SK-N-SH treated with all-trans-retinoic acid at 6 μM for 48 hours (cell line): ENCODE measurements at regions not wholly inside any gene's neighbourhood (a gene's known extent, or its start where the extent isn't known, plus 50 kb on each side); places are given as distances from the start of the nearest gene placed in this dataset.

ENCODE experiments used
- BACH2 ChIP-seq: fragments of 250-450 bp; sonication (Bioruptor Pico); IDR thresholded peaks from 2 replicates; pipeline ENCODE4 v1.9.0; 2021; ENCODE audit warnings: mild to moderate bottlenecking, borderline replicate concordance
- ISL1 ChIP-seq: fragments of 250-450 bp; sonication (Bioruptor Pico); IDR thresholded peaks from 2 replicates; pipeline ENCODE4 v2.1.2; 2022; ENCODE audit warnings: mild to moderate bottlenecking, moderate library complexity
- RARB ChIP-seq: fragments of 250-450 bp; sonication (Bioruptor Pico); IDR thresholded peaks from 2 replicates; pipeline ENCODE4 v1.8.0; 2021; ENCODE audit warnings: mild to moderate bottlenecking, moderate library complexity

DNA sequence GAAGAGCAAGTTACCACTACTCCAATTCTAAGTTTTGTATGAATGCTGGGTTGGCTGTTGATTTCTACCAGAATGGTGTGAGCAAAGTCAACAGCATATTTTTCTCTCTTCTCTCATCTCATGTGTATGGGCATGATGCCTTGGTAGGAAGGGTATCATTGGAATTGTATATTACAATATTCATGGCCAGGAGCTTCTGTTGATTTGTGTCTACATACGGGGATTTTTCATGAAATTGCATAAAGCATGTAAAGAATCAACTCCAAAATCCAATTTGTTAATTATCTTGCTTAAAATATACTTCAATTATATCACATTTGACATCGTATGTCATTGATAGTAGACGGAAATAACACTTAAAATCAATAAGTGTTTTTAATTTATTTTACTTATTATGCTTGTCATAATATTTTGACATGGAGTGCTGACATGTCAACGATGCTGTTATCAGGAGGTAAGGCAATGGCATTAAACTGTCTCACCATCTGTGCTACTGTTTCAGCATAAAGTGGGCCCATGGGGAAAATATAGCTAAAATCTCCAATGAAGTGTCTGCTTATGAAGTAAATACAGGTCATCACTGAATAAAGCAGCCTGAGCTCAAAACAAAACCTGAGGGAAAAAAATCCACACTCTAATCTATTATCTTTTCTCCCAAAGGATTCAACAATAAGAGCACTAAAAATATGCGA is 142.2 kb upstream of the NBPF11 start:
- TF ChIP-seq ISL1: no peak
- no peak for TF ChIP-seq RARB
- no peak for TF ChIP-seq BACH2 (CRISPR knock-in tag)
